HuH-7.5 (cell line): ENCODE measurements at regions not wholly inside any gene's neighbourhood (a gene's known extent, or its start where the extent isn't known, plus 50 kb on each side); places are given as distances from the start of the nearest gene placed in this dataset.
A peak's percentile ranks its signal among the peaks of the same experiment; 100 is the strongest.

Experiments
- DNase-seq: peaks from one replicate; pipeline ENCODE4 v3.0.0; 2011; ENCODE audit warnings: low spot score

DNA sequence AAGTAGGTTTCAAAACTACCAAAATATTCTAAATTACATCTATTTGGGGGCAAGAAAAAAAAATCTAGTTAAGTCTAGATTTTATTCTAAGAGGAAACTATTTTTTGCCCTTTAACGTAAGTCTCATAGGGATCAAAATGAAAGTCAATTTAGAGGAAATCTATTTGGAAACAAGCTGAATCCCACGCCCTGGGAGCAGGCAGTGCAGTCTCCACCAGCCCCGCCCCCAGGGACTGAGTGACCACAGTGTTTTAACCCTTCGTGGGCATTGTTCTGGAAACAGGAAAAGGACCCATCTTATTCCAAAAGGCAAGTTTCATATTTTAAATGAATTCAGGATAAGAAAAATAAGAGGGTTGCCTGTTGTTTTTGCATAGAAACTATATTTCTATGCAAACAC, 209.7 kb downstream of the SPRY2 start:
- peak; percentile 32 for DNase-seq

DNA sequence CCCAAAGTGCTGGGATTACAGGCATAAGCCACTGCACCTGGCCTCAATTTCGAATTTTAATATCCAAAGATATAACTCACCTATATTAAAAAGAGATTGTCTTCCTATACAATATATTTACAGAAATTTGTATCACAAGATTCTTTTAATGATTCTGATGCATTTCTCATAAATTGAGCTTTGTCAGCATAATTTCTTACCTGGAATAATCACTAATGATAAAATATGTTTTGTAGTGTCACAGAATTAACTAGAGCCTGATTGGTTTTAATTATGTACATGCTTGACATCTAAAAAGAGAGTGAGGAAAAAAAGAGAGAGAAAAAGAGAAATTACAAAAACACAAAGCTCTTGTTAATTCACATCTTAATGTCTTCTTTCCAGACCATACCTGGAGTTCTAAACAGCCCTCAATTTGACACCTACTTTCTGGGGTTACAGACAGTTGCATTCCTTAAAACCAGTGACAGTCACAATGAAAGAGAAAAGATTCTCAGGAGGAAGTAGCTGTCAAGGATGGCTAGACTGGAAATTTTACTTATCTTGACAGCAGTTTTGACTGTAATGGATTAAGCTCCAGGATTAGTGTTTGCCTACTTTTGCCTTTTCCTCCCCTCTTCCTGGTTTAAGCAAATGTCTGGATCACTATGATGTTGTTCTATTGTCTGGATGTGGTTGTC, 214.4 kb downstream of the SPRY2 start:
- no peak for DNase-seq

DNA sequence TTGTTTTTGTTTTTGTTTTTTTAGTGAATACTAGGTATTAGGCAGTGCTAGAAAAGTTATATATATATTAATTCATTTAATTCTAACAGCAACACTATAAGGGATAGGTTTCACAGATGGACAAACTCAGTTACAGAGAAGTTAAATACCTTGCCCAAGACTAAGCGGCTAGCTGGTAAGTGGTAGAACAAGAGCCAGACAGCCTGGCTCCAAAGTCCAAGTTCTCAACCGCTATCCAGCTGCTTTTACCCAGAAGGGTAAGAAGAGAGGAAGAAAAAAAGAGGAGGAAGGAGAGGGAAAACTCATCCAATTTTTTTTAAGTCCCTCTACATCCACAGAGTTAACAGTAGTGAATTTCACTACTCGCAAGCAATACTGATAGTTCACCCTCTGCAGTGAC, 217.0 kb downstream of the SPRY2 start:
- no peak for DNase-seq

DNA sequence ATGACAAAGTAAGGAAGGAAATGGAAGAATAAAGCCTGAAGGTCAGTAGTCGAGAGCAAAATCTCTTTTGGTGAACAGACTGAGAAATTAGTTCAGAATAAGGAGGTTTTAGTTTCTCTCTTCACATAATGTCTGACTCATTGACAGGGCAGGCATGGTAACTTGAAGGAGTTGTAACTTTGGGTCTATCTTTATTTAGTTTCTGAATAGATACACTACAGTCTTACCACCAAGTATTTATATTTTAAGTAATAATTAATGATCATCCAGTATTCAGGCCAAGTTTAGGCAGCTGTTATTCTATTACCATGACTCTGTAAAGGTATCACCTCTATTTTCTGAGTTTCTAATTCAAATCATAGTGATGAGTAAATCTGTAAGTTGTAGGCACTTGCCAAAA, 219.9 kb downstream of the SPRY2 start:
- no peak for DNase-seq

DNA sequence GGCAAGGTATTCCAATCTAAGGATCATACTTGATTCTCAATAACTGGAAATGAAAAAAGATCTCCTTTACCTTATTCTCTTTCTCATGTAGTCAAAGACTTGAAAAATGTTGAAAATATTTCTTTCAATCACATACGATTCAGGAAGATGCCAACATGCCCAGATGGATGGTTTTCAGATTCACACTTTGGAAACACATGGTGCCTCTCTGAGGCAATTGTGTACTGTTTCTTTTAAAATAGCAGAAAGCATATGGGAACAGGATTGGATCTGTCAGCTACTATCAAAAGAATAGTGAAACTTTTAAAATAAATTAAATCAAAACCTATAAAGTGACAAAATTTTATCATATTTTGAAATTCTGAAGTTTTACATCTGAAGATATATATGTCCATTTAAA, 222.4 kb downstream of the SPRY2 start:
- DNase-seq, result no peak

DNA sequence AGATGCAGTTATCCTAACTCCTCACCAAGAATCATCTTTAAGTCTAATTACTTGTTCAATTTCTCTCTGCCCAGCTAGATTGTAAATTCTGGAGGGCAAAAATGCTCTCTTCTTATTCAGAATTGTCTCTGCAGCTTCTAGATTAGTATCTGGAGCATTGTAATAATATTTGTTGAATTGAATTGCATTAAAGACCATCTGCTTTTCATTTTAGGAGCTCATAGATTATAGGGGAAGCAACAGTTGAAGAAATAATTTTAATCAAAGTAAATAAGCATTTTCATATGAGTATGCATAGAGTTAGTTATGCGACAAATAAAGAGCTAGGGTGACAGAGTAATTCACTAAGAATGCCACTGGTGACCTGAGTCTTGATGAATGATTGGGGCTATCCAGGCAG, 222.8 kb downstream of the SPRY2 start:
- DNase-seq, result no peak

DNA sequence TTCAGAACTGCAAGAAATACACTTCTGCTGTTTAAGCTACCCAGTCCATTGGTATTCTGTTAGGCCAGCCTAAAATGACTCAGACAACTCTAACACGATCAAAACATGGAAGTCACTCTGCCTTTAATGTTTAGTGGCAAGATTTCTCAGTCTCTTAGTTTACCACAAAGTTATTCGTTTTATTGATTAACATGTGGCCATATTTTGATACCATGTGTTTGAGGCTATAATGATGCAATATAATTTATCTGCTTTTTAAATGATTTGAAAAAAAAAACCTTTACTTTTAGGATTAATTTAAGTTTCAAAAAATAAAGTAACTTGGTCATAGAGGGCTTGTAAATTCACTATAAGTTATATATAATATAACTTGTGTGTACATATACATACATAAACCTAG, 223.4 kb downstream of the SPRY2 start:
- DNase-seq, result no peak

DNA sequence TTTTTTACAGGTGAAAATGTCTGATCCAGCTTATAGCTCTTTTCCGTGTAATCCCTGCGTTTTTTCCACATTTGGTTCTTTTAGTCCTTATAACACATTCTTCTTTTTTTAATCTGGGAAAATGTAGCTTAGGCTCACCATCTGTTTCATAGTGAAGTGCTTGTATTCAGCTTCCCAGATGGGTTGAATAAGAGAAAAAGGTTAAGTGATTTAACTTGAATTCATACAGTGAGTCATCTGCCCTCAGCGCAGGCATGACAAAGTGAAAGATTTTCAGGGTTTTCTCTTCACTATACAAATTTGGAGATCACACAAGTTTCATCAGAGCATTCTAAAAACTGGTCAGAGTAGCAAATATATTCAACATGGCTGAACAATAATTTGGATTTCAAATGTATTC, 224.8 kb downstream of the SPRY2 start:
- no peak for DNase-seq

DNA sequence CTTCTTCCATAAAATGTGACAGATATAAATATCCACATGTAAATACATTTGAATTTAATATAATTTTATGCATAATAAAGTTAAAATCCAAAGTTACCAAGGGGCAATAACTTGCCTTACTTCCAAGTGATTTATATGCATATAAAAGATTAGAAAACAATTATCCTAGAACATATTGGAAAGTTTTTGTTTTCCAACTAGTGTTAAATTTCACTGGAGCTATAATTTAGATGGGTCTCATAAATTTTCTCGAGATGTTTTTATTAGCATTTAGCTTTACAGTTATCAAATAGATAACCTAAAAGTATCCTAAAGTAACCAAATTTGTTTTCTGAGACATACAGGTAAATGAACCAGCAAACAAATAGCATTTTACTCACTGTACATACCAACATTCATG, 225.3 kb downstream of the SPRY2 start:
- DNase-seq, result no peak

DNA sequence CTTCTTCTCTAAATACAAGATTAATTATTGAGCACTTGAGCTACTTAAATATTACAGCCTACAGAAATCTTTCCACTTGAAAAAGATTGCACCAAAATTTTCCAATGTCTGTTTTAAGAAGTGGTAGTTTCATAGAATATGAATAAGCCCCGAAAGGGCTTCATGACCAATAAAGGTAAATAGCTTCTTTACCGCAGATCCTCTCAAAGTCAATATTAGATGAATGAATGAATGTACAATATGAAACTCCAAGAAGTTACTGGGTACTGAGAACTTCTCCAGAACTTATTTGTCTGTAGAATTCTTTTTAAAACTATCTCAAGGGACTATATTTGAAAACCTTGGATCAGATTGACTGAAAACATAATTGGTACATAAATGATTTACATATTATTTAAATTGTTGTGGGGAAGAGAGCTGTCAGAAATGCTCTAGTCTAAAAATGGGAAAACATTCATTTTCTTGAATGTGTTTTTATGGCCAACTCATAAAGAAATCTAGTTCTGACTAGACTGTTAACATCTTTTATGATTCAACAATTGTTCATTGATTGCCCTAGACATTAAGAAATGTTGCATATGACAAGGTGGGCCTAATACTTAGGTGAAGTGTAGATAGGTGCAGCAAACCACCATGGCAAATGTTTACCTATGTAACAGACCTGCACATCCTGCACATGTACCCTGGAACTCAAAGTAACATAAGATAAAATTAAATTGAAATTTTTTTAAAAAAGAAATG, 227.0 kb downstream of the SPRY2 start:
- DNase-seq, result no peak

DNA sequence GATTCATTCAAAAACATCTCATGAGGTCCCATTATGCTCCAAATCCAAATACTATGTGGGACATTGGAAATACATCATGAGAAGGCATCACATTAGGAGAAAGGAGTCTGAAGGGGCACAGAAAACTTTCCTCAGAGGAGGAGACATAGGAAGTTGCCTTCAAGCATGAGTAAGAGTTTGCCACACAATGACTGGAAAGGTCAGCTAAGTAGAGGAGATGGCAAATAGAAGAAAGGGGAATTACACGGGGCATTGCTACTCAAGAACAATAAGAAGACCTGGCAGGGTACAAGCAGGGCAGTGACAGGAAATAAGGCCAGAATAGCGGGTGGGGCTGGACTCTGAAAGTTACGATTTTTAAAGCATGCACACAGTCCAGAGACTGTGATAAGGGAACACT, 231.6 kb downstream of the SPRY2 start:
- no peak for DNase-seq

DNA sequence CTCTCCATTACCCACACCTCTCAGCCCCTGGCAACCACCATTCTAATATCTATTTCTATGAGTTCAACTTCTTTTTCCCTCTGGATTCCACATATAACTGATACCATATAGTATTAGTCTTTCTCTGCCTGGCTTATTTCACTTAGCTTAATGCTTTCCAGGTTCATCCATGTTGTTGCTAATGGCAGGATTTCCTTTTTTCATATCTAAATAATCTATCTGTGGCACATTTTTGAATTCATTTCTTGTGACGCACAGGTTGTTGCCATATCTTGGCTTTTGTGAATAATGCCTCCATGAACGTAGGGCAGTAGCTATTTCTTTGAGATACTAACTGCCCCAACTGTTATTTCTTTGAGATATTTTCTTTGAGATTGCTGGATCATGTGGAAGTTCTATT, 235.6 kb downstream of the SPRY2 start:
- DNase-seq, result no peak

DNA sequence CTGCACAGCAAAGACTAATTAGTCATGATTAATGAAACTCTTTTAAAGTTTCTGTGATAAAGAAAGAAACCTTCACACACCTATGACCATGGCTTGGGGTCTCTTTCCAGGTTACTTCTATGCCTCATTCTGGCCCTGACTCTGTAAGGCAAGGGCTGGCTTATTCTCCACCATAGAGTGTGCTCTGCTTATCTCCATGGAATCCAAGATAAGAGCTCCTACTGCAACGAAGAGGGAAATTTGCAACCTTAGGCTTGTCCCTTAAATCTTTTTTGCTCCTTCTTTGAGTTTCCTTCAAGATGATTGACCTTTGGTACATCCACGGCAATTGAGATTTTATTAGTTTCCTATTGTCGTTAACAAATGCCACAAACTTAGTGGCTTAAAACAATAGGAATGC, 239.9 kb downstream of the SPRY2 start:
- DNase-seq, result no peak

DNA sequence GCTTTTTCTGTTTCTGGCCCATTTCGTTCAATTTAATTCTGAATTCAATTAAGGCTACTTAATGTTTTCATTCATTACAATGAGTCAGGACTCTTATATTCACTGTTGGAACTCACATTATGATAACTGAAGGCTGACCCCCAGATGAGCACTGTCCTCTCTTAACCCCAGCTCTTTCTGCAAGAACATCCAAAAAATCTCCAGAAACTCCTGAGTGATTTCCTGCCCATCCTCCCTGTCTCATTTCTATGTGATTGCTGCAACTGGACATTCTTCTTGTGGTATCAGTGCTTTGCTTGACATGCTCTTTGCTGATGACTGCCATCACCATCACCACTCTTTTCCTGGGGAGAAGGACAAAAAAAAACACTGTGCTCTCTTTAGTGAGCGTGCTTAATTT, 240.3 kb downstream of the SPRY2 start:
- no peak for DNase-seq

DNA sequence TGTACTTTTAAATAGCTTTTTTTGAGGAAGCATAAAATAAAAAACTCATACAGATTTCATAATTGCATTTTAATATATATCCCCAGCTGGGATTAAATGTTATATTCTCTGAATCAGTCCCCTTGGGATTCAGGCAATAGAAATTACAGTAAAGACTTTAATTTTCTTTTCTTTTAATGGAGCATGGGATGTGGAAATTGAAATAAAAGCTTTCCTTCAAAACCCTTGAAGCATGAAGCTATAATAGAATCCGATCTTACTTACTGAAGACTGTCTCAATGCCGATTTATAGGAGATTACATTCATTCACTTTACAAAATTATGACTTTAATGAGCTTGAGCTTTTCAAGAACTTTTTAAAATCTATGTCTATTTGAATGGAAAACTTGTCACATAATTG, 243.4 kb downstream of the SPRY2 start:
- DNase-seq, result no peak

DNA sequence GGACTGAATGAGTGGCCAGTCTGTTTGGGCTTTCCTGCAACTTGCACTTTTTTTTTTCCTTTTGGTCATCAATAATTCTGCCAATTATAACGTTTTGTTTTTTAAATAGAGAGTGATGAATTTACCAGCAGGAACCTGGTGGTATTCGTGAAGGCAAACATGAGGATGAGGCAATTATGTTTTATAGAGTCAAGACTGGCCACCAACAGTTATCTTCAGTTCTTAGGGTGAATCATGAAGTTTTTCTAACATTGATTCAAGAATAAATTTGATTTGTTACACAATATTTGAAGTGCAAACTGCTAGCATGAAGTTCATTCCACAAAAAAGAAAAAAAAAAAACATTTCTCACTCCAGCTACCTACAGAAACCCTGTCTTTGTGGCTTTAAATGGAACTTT, 244.5 kb downstream of the SPRY2 start:
- no peak for DNase-seq

DNA sequence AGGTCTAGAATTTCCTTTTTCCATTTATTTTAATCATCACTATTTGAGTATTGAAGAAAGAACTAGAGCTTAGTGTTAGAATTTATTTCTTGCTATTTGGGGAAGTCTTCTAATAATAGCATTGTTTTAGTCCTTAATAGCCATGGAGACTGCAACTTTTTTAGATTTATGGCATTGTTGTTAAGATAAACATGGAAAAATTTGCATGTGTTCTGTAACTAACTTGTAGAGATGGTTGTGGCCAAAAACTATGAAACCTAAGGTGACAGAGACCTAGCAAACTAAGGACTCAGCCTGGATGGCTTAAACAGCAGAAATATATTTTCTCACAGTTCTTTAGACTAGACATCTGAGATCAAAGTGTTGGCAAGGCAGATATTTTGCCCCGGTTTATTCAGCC, 246.4 kb downstream of the SPRY2 start:
- DNase-seq, result no peak

DNA sequence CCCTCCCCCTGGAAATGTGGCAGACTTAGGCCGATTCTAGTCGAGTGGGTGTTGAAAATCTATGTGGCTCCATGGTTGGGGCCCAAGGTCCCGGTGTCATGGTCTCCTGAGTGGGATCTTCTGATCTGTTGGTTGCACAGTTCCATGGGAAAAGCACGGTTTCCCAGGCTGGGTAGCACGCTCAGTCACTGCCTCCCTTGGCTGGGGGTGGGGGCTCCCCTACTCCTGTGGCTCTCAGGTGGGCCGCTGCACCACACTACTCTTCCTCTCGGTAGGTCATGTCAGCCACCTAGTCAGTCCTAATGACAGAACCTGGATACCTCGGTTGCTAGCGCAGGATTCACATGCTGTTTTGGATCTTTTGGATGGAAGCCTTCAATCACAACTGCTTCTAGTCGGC, 247.0 kb downstream of the SPRY2 start:
- DNase-seq, result no peak

DNA sequence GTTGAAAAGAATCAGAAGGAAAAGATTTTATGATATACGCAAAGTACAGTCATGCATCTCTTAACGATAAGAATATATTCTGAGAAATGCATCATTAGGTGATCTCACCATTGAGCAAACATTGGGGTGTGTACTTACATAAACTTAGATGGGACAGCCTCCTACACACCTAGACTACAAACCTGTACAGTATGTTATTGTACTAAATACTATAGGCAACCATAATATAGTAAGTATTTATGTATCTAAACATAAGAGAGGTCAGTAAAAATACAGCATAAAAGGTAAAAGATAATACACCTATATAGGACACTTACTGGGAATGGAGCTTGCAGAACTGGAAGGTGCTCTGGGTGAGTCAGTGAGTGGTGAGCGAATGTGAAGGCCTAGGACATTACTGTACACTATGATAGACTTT, 254.6 kb downstream of the SPRY2 start:
- no peak for DNase-seq

DNA sequence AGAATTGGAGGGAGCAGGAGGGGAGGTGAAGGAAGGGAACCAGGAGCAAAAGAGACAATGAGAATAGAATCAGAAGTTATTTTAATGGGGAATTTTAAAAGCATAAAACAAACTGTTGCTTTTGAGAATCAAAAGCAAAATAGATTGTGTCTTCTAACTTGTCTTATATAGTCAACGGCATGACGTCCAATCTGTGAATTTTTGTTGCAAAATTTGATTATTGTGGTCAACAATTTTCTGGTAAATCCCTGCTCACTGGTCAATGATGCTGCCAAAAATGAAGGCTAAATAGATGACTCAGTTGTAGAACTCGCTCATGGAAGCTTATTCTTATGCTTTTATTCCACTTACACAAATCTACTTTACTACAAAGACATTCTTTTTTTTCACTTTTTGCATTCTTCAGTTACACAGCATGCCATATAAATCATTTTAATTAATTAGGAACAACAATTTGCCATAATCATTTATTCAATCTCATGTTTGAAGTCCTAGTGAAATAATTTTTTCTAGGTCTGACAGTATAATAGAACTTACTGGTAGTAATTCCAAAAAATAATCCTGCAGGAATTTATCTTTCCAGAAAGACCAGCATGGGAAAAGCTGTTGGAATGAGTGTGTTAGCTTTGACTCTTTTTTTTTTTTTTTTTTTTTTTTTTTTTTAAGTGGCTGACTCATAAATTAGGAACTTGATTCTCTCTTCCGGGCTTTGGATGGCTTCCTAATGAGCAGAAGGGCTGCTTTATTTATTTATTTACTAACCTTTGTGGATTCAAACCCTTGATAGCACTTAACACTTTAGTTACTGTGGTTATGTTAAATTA, 256.9 kb downstream of the SPRY2 start:
- no peak for DNase-seq

DNA sequence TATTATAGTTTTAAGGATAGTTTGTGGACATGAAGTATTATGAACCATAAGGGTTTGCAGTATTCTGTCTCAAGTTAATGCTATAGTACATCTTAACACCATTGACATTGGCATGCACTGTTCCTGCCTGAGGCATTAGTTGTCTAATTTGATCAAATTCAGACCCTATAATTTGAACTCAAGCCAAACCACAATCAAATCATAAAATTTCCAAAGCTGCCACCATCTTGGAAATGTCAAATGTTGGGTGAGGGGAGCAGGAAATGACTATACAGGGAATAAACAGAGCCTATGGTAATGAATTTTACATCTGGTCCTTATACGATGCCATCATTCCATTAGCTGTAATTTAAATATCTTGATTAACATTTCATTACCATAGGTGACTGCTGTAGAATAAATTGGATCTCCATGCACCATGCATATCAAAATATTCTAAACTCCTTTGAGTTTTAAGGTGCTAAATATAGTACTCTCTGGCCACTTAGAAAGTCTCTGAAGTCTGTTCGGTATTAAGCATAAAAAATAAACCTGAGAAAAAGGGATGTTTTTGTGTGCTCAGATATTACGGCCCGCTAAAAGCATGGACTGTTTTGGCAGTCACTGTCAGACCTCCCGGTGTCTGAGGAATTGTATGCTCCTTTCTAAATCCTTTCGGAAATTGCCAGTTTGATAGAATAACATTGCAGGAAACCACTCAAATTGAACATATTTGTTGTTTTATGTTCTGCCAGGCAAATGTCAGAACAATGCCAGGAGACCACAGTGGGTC, 257.7 kb downstream of the SPRY2 start:
- no peak for DNase-seq

DNA sequence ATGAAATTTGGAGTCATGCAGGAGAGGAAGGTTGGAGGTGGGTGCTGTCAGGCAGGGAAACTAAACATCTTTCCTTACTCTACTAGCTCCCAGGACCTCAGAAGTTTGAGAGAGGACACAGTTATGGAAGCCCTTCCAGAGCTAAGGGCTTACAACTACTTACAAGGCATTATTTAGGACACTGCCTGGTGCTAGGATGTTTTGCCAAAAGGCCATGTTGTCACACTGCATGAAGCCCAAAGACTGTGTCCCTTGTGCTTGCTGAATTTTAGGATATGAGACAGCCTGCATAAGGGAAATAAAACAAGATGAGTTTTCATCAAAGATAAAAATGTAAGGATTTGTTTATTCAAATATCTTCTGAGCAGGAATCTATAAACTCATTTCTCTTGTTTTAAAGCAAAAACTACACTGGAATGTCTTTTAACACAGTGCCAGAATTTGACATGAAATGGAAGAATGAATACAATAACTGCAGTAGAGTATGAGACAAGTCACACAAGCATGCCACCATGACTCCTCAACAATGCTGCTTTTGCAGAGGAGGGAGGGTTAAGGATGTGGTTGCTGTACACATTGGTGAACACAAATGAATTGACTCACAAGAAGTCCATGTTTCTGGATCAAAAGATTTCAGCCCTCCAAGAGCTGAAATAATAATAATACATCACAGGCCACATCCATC, 258.4 kb downstream of the SPRY2 start:
- no peak for DNase-seq
